ENCODE measurements at regions not wholly inside any gene's neighbourhood (a gene's known extent, or its start where the extent isn't known, plus 50 kb on each side); places are given as distances from the start of the nearest gene placed in this dataset.

- no peak for TF ChIP-seq CTCF (IDR thresholded peaks at IDR 0.05)
- TF ChIP-seq POLR2A (IDR thresholded peaks at IDR 0.05) = no peak
- no peak for TF ChIP-seq POLR2AphosphoS5 (IDR thresholded peaks at IDR 0.05)
- no peak for TF ChIP-seq EP300 (IDR thresholded peaks at IDR 0.05)
Measured at GRCh38 chr1:239178961-239179360, 207.4 kb upstream of the CHRM3 start.
